ENCODE measurements at regions not wholly inside any gene's neighbourhood (a gene's known extent, or its start where the extent isn't known, plus 50 kb on each side); places are given as distances from the start of the nearest gene placed in this dataset.

DNA sequence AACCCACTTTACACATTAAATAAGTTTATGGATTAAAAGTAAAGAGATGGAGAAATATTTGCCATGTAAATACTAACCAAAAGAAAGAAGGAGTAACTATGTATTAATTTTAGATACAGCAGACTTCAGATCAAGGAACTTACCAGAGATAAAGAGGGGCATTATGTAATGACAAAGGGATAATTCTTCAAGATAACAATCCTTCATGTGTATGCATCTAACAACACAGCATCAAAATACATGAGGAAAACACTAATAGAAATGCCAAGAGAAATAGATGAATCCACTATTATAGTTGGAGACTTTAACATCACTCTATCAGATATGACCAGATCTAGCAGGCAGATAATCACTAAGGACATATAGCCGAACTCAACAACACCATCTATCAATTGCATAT is 149.8 kb upstream of the ANKRD55 start:
- TF ChIP-seq, protein P1, sequence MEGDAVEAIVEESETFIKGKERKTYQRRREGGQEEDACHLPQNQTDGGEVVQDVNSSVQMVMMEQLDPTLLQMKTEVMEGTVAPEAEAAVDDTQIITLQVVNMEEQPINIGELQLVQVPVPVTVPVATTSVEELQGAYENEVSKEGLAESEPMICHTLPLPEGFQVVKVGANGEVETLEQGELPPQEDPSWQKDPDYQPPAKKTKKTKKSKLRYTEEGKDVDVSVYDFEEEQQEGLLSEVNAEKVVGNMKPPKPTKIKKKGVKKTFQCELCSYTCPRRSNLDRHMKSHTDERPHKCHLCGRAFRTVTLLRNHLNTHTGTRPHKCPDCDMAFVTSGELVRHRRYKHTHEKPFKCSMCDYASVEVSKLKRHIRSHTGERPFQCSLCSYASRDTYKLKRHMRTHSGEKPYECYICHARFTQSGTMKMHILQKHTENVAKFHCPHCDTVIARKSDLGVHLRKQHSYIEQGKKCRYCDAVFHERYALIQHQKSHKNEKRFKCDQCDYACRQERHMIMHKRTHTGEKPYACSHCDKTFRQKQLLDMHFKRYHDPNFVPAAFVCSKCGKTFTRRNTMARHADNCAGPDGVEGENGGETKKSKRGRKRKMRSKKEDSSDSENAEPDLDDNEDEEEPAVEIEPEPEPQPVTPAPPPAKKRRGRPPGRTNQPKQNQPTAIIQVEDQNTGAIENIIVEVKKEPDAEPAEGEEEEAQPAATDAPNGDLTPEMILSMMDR (conservative IDR thresholded peaks at IDR 0.05; ENCODE audit: low read length) = no peak
- TF ChIP-seq EZH2phosphoT487 (IDR thresholded peaks at IDR 0.05; ENCODE audit: borderline replicate concordance) = no peak

All from Loucy (cell line).